ENCODE measurements at regions not wholly inside any gene's neighbourhood (a gene's known extent, or its start where the extent isn't known, plus 50 kb on each side); places are given as distances from the start of the nearest gene placed in this dataset.

DNA sequence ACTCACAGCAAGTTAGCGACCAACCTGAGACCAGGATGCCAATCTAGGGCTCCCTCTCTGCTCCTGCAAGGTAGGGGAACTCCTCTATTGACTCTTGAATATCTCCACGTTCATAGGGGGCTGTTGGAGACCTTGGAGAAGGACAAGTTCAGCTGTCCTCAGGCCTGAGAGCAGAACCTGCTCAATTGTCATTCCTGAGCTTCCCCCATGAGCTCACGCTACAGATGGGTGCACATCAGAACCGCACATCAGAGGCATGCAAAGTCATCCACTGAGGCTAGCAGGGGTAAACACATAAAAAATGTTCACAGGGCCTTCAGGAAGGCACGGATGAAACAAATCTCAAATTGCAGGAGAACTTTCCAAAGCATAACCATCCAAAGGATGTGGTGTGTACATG is 168.8 kb upstream of the ZNF507 start:
- no peak for DNase-seq (ENCODE audit: low spot score)

DNA sequence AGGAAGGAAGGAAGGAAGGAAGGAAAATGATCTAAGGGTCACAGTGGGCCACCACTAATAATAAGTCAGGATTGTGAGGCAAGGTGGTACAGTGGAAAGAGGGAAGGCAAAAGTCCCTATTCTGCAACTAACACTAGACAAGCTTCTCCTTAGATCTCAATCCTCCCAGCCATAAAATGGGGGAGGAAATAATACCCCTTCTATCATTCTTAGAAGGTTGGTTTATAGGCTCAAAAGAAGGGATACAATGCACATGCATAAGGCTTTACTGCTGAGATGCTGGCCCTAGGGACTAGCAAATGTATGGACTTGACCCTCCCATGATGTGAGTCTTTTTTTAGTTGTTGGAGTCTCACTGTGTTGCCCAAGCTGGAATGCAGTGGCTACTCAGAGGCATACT is 167.7 kb upstream of the ZNF507 start:
- no peak for DNase-seq (ENCODE audit: low spot score)

DNA sequence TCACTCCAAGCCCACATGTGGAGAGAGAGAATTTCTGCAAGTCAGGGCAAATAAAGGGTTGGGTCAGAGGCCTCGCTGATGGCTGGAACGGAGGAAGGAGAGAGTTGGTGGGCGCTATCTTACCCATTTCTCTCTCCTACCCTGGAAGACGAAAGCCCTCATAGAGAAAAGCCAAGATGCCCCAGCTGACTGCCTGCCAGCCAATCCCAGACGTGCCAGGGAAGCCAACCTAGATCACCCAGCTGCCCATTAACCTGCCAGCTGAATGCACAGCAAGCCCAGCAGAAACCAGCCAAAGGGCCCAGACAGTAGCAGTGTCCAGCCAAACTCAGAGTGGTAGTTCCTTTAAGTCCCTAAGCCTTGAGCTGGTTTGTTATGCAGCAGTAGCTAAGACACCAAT is 167.0 kb upstream of the ZNF507 start:
- no peak for DNase-seq (ENCODE audit: low spot score)

DNA sequence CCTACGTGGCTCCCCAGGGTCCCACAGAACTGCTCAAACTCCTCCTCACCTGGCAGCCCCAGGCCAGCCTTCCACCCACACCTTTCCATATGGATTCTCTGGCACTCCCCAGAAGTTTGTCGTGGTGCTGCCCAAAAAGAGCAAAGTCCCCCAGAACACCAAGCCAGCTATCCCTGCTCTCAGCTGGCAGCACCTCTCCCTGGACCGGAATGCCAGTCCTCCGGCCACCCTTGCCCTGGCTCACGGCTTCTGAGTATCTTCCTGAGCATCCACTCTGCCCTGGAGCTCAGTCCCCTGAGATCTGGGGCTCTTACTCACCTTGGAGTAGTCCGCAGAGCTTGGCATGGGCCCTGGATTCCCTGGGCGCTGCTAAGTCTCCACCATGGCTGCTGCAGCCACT is 166.5 kb upstream of the ZNF507 start:
- DNase-seq (ENCODE audit: low spot score) = no peak

DNA sequence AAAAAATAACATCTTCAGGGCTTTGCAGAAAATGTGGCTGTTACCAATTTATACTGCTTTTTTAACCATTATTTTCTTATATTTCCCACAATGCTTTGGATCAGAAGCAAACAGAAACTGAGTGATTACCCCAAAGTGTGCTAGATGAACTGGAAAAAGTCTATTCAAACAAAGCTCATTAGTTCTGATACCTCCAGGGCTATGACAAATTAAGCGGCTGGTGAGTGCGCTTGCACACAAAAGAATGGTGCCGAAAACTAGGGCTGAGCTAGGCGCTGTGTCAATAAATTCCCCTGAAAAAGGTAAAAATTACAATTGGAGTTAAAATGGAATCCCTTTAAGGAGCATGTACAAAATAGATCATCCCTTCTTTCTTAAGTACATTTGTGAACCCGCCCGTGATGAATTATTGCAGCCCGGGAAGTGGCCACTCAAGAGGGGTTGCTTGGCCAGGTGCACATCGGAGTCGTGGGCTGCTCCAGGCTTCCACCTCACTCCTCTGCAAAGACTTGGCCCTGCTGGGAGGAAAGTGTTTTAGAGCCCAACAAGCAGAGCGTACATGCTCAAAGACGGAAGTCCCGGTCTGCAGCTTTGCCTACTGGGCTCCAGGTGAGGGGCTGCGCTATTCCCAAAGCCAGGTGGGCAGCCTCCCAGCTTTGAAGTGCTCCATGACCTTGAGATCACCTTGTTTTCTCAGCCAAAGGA is 164.0 kb upstream of the ZNF507 start:
- DNase-seq (ENCODE audit: low spot score) = no peak

DNA sequence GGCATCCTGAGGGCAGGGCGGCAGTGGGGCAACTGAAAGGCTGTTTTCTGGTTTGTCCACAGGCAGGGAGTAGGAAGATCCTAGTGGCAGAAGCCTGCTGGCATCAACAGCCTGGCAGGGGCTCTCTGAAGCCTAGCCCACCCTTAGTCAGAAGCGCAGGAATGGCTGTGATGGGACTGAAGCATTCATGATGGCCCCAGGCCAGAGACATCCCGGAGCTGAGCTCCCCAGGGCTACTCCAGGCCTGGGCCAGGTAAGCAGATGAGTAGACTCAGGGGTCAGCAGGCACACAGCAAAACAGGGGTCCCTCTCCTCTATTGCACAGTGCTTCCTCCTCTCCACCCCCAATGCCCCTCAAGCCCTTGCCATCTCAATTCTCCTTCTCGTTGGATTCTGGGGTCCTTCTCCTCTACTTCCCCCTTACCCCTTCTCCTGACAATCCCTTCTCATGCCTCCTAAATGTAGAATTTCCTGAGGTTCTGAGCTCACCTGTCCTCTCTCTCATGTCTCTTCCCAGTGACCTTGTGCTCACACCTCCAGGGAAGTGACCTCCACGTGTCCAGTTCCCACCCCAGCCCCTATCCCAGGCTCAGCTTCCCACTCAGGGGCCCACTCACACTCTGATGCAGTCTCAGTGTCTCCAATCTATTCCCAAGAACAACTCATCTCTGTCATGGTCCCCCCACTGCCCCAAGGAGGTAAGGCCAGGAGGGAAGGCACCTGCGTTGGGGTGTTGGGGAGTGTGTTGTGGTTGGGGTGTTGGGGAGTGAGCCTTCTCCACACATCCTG is 158.7 kb upstream of the ZNF507 start:
- DNase-seq (ENCODE audit: low spot score) = no peak

DNA sequence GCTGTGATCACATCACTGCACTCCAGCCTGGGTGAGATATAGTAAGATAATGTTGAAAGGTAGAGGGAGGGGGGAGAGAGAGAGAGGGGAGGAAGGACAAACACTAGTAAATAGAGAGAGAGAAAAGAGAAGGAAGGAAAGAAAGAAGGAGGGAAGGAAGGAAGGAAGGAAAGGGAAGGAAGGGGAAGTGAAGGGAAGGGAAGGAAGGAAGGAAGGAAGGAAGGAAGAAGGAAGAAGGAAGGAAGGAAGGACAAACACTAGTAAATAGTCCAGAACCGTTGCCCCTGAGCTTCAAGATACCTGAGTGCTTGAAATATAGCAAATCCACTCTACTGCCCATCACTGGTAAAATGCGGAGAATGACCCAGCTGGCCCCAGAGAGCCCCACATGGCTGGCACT is 156.5 kb upstream of the ZNF507 start:
- DNase-seq (ENCODE audit: low spot score) = no peak

DNA sequence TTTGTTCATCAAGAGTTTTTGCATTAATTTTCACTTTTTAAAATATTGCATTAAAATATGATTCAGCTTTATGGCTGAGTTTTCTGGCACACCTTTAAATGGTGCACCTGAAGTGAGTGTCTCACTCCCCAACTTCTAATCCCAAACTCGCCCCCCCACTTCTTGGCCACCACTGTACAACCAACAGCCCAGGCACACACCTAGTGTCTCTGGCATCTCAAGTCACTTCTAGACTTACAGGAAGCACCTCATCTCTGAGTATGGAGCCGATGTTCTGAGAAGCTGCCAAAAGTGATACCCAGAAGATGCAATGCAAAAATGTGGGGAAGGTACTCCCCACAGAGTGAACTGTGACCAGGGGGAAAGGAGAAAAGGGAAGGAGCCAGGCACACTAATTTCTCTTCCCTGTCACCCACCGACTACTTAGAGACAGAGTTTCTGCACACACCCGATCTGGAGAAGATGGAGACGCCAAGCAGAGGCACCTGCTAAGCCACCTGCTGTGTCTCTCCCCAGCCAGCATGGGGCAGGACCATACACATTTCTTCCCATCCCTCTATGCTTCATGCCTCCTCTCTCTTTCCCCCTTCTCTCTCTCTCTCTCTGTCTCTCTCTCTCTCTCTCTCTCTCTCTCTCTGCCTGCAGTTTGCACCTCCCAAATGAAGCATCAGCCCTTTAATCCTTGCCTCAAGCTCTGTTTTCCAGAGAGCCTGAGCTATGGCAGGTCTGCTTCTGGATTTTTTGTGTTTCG is 155.3 kb upstream of the ZNF507 start:
- no peak for DNase-seq (ENCODE audit: low spot score)

DNA sequence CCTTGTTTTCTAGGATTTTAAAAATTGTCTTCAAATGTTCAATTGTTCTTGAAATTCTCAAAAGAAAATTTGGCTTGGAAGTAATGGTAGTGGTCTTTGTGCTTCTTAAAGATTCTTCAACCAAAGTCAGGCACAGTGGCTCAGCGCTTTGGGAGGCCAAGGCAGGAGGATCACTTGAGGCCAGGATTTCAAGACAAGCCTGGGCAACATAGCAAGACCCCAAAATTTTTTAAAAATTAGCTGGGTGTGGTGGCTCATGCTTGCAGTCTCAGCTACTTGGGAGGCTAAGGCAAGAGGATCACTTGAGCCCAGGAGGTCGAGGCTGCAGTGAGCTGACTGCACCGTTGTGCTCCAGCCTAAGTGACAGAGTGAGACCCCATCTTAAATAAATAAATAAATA is 153.5 kb upstream of the ZNF507 start:
- DNase-seq (ENCODE audit: low spot score) = no peak

DNA sequence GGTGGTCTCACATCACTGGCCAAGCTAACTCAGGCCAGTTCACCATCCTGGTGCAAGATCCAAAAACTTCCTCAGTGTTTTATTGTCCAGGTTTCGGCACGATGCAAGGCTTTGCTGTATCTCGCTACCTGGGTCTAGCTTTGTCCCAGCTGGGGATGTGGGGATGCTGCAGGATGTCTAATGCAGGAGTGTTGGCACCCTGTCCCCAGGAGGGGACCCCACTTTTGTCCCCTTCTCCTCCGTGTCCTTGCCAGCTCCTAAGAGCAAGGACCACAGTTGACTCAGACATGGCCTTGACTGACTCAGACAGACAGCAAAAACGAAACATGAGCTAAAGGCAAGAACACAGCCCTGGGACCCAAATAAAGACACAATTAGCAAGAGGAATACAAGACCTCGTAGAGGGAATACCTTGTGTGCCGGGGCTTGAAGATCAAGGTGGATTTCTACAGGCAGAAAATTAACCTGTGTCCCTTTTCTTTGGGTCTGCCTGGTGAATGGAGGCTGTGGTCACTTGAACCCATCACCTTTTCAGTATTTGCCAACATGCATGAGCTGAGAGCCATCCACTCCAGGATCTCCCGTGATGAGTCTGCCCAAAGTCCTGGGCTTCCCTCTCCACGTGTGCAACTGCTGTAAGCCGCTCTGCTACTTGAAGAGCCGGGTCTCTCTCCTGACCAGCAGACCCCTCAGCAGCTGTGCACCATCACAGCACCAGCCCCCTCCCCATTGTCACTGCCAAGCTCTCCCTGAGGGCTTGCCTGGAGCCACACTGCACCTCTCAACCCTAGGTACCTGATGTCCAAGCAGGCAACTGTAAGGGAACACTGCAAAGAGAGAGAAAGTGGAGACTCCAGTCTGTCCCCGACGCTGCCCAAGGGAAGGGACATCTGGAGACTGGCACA is 149.5 kb upstream of the ZNF507 start:
- no peak for DNase-seq (ENCODE audit: low spot score)

DNA sequence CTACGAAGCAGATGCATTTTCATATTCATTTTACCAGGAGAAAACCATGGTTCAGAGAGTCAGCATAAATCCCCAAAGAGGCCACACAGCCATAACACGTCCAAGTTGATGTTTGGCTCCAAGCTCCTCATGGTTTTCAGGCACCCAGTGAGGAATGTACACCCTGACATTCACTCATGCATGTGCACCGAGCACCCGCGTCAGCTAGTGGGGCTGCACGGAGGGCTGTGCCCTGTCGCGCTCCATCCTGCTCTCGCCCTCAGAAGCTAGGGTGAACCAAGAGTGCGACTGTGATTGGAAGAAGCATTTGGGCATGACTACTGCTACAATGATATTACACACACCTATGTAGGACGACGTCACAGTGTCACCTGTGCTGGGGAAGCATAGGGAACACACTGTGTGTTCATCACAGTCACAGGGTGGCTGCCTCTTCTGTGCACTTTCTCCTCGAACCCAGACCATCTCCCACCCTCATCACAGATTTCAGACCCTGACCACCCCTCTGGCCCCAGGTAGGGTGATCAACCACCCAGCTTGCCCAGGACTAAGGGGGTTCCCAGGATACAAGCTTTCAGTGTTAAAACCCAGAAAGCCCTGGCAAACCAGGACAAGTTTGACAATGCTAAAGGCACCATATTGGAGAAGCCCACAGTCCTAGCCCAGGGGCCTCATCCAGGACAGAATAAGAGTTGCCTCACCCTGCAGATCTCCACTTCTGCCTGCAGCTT is 148.6 kb upstream of the ZNF507 start:
- no peak for DNase-seq (ENCODE audit: low spot score)

DNA sequence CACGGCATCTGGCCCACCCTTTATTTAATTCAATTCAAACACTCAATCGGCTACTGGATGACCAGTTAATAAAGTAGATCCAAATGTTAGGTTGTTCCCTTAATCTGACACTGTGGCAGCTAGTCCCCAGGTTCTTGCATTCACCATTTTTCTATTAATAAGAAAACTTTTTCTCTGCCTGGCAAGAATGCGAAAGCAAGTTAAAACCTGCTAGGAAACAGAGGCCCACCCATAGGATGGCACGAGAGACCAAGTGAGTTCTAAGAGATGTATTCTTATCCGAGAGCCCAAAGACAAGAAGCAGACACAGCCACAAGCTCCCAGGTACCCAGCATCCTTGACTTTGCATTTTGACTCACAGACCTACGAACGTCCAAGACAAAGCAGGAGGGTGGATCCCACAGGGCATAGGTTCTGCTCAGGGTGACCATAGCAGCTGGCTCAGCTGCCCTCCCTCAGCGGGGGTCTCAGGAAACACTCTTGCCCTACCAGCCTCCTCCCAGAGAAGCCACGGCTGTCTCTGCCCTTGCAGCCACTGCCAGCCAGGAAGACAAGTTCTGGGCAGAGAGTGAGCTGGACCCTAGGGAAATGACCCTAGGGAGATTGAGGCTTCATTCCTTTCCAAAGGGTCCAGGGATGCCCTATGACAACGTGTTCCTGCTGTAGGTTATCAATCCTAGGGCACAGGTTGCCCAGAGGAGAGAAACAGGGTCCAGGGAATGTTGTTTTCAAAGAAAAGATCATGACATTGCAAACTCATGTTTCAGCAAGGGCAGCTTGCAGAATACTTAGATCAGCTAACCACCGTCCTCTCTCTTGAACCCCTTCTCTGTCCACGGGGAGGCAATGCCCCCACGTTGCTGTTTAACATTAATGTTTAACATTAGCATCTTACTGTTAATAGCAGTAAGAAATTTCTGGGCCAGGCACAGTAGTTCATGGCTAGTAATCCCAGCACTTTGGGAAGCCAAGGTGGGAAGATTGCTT is 147.2 kb upstream of the ZNF507 start:
- no peak for DNase-seq (ENCODE audit: low spot score)

DNA sequence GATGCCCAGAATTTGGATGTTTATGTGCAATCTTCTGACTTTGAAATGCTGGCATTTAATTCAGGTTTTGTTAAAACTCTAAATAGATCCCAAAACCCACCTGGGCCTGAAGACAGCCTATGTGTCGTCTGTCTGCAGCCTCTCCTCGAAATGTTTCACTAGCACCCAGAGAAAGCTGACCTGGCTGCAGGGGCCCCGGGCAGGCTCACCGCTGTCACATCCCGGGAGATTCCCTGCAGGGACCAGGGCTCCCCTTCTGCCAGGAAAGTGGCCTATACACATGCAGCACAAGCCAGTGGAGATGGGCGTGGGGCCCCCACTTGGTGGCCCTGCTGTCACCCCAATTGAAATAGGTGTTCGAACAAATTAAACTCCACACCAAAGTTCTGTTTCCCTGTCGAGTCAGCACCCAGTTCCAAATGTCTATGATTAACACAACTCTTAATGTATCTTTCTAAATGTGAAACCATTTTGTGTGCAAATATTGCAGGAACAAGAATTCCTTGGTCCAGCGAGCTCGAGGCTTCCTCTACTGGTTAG is 145.8 kb upstream of the ZNF507 start:
- DNase-seq (ENCODE audit: low spot score) = no peak

DNA sequence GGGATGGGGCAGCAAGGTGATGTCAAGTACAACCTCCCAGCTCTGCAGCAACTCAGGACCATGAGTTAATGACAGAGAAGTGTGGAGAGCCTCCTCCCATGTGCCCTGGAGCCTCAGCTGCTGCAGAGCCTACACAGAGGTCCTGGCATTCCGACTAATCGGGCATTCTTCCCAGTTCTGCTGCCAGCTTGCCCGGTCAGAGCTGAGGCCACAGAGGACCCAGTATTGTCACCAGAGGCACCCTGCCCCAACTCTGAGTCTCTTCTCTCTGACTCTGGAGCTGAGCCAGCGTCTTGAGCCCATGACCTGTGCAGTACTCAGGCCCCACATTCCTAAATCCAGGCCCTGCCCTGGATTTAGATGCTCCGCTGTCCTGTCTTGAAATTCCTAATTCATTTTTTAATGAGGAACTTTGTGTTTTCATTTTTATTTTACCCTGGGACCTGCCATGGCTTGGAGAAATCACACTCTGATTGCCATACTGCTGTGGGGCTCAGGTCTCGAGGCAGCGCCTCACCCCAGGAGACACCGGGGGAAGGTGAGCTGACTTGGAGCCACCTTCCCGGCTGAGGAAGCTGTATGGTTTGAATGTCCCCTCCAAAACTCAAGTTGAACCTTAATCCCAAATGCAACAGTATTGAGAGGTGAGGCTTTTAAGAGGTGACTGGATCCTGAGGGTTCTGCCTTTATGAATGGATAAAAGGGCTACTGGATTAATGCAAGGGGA is 144.9 kb upstream of the ZNF507 start:
- no peak for DNase-seq (ENCODE audit: low spot score)

DNA sequence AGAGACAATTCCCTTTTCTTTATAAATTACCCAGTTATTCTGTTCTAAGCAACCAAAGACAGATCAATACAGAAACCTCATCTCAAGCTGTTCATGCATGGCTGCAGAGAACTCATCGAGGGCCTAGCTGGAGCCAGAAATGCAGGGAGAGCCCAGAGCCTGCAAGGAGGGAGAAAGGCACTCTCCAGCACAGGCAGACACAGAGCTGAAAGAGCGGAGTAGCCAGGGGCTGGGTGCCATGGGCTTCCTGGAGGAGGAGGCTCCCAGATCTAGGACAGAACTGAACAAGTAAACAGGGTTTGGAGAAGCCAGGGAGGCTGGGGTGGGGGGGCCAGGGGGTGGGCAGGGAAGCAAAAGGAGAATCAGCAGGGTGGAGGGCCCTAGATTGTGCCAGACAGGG is 144.2 kb upstream of the ZNF507 start:
- DNase-seq (ENCODE audit: low spot score) = no peak

DNA sequence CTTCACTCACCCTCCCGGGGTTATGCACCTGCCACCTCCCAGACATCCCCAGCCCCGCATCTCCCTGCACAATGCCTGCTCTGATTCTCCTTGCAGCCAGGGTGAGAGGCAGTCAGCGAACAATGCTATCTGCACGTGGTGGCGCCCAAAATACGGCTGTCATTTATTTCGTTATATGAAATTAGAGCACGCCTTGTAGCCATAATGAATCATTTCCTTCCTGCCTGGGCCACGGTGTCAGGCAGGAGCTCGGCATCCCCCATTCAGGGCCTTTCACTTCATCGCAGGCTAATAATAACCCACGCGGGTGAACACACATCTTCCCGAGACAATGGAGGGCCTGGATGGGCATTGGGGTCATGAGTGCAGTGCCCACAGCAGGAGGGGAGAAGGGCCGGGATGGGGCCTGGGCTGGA is 143.8 kb upstream of the ZNF507 start:
- peak; percentile 58 for DNase-seq (ENCODE audit: low spot score)

DNA sequence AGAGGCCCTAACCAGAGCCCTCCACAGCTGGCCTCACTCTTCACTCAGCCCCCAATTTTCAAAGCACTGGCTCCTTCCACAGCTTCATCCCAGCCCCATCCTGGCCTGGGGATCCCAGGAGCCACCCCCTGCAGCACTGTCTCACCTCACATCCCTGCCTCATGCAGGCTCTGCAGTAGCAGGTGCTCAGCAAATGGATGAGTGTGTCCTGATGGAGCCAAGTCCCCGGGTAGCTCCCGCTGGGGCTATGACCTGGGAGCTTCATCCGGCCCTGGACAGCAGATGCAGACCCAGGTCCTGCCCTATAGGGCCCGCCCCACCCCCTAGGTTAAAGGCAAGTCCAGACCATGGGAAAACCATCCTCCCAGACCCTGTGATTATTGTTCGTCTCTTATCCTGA is 143.2 kb upstream of the ZNF507 start:
- no peak for DNase-seq (ENCODE audit: low spot score)

DNA sequence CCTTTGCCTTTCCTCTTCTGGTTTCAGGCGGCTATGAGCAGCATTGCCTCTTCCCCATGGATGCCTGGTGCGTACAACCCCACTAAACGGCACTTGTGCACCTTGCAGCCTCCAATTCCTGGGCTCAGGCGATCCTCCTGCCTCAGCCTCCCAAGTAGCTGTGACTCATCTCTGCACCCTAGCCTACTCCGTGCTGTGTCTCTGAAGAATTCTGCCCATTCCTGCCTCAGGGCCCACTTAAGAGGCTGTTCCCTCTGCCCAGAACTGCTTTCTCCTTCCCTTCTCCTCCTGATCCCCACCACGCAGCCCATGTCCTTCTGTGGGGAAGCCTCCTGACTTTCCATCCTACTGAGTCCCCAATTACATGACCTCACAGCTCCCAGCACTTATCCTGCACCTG is 142.2 kb upstream of the ZNF507 start:
- DNase-seq (ENCODE audit: low spot score) = no peak

DNA sequence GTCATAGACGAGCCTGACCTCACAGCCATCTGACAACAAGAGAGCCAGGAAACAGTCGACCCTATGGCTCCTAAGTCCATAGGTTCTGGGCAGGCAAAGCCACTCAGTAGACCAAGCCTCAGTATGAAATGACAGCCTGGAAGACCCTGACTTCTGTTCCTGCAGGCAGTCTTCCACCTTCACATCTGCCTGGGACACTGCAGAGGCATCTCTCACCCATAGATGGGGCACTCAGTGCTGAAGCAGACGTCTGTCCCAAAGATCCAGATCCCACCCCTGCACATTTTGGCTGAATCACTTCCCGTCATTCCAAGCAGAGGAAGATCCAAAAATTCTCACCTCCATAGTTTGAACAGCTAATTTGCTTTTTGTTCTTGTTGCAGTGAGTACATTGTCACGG is 139.3 kb upstream of the ZNF507 start:
- DNase-seq (ENCODE audit: low spot score) = no peak

All from activated CD4-positive, alpha-beta T cell treated with anti-CD3 and anti-CD28 coated beads, Interleukin-2, Interleukin-4, amounts not matched to agents 100 ng/mL and 50 ng/mL, durations not matched to agents 16 hours and 8 hours (primary cell).